Astrocyte of the cerebellum (primary cell): ENCODE measurements at regions not wholly inside any gene's neighbourhood (a gene's known extent, or its start where the extent isn't known, plus 50 kb on each side); places are given as distances from the start of the nearest gene placed in this dataset.

Experiments
- DNase-seq: peaks from one replicate; pipeline ENCODE4 v3.0.0-alpha.2; 2011; ENCODE audit warnings: low read depth
- H3K4me3 ChIP-seq: 2 replicates; pipeline ENCODE4 v1.5.1; 2011; ENCODE audit warnings: mild to moderate bottlenecking, low read depth, low read length, moderate library complexity
- in situ Hi-C: cut with HindIII; loops from 2 replicates; pipeline ENCODE4 v1.10.0; 2017; ENCODE audit warnings: low sequenced_read_pairs
- TF ChIP-seq, protein P1 (sequence below): IDR thresholded peaks from 2 replicates; pipeline ENCODE4 v1.5.1; 2012; ENCODE audit warnings: low read length, low read depth, moderate library complexity, mild to moderate bottlenecking; ENCODE audit errors: missing control alignments

DNA sequence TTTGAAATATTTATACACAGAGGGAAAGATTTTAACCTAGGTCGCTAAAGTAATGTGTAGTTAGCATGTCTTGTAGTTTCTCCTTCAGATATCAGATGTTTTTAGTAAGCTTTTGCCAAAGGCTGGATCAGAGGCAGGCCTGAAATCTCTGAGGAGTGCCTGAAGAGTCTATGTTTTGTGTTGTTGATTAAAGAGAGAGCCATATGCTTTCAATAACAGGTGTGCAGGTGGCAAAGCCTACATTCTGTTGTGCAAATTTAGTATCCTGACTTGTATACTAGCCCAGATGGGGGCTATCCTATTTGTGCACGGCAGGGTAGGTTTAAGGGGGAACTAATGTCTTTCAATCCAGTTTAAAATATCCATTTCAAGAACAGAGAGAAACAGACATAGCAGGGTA lies 167.1 kb upstream of the ATXN1 start:
- TF ChIP-seq, protein P1, sequence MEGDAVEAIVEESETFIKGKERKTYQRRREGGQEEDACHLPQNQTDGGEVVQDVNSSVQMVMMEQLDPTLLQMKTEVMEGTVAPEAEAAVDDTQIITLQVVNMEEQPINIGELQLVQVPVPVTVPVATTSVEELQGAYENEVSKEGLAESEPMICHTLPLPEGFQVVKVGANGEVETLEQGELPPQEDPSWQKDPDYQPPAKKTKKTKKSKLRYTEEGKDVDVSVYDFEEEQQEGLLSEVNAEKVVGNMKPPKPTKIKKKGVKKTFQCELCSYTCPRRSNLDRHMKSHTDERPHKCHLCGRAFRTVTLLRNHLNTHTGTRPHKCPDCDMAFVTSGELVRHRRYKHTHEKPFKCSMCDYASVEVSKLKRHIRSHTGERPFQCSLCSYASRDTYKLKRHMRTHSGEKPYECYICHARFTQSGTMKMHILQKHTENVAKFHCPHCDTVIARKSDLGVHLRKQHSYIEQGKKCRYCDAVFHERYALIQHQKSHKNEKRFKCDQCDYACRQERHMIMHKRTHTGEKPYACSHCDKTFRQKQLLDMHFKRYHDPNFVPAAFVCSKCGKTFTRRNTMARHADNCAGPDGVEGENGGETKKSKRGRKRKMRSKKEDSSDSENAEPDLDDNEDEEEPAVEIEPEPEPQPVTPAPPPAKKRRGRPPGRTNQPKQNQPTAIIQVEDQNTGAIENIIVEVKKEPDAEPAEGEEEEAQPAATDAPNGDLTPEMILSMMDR: no peak

DNA sequence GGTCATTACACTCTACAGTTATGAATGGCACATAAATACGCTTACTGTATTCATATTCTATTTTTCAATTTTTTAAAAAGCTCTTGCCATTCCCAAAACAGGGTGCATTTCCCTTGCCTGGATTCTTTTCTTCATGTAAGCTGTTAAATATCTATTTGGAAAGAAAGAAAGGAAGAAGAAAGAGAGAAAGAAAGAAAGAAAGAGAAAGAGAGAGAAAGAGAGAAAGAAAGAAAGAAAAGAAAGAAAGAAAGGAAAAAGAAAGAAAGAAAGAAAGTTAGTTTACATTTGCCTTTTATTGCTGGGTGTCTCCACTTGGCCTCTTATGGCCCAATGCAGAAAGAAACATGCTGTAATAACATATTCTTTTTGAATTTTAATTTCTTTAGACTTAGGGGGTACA lies 165.9 kb upstream of the ATXN1 start:
- TF ChIP-seq, protein P1: no peak
- in situ Hi-C loops: no loop called here
- no peak for DNase-seq
- H3K4me3 ChIP-seq: no peak overlapping the region

More for the DNA sequence above, 167.1 kb upstream of the ATXN1 start:
- in situ Hi-C loops: no loop called here
- no peak for DNase-seq
- no peak overlapping the region for H3K4me3 ChIP-seq

DNA sequence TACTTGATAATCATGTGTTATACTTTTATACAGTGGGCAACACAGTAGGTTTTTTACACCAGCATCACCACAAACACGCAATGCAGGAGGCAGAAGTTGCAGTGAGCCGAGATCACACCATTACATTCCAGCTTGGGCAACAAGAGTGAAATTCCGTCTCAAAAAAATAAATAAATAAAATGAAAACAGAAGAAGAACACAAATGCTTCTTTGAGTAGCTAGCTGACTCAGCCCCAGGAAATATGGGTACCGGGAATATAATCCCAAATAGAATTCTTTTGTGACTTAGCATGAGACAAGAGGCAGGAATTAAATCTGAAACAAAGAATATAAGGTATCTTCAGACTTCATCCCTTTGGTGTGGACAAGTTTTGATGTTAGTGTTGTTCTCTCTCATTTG lies 164.2 kb upstream of the ATXN1 start:
- no peak for DNase-seq
- in situ Hi-C loops: no loop called here
- TF ChIP-seq, protein P1: no peak
- no peak overlapping the region for H3K4me3 ChIP-seq

DNA sequence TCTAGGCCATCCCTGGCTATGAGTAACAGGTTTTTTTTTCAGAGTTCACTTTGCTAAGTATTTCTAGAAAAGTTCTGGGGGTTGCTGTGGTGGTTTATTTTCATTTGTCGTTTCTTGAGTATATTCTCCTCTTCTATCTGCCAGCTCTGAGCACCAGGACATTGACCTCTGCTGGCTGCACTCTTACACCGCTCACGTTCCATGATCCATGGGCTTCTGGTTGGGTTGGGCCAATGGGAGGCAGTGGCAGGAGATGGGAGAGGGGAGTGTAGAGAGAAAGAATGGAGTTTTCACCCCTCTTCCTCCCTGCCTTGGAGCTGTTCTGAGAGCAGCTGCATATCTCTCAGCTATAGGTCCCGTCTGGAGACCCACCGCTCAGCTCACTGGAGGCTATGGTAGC lies 161.0 kb upstream of the ATXN1 start:
- TF ChIP-seq, protein P1: no peak
- no peak for DNase-seq
- in situ Hi-C loops: no loop called here
- H3K4me3 ChIP-seq: no peak overlapping the region

DNA sequence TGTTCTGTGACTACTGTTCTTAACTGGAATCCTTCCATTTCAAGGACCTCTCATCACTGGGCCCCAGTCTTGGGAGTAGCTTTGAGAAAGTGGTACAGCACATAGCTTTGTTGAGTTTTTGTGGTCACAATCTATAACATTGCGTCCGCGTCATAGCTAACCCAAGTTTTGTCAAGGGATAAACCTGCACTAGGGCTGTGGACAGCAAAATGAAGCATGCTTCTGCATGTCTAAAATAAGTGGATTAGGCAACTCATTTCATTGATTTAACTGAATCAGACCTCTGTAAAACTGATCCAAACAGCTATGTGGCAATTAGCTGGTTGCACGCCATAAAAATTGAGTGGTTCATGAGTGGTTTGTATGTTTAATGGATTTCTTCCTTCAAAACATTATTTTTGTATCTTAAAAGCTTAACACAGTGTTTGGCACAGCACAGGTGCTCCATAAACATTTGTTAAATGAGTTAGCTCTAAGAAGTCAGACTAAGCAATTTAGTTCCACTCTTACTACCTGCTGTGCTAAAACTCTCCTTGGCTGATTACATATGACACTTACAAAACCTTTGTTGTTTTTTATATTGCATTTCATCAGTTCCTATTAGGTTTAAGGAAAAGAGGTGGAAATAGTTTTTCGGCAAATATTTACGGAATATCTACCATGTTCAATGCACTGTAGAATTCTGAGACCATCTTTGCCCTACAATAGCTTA lies 160.3 kb upstream of the ATXN1 start:
- no peak for DNase-seq
- TF ChIP-seq, protein P1: no peak
- in situ Hi-C loops: no loop called here
- no peak overlapping the region for H3K4me3 ChIP-seq

DNA sequence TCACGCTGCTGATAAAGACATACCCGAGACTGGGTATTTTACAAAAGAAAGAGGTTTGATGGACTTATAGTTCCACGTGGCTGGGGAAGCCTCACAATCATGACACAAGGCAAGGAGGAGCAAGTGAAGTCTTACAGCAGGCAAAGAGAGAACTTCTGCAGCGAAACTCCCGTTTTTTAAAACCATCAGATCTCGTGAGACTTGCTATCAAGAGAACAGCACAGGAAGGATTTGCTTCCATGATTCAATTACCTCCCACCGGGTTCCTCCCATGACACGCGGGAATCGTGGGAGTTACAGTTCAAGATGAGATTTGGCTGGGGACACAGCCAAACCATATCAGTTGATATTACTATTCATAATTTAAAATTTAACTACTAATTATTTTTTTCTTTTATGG lies 157.3 kb upstream of the ATXN1 start:
- DNase-seq: no peak
- TF ChIP-seq, protein P1: no peak
- H3K4me3 ChIP-seq: no peak overlapping the region
- in situ Hi-C loops: no loop called here
